Thoracic aorta (tissue), 2 donors: ENCODE measurements at regions not wholly inside any gene's neighbourhood (a gene's known extent, or its start where the extent isn't known, plus 50 kb on each side); places are given as distances from the start of the nearest gene placed in this dataset.

Experiments
- ATAC-seq: fragments of 150-250 bp; one replicate; pipeline ENCODE4 v1.8.0; 2017; ENCODE audit warnings: low read depth; ENCODE audit not compliant: insufficient number of reproducible peaks, low FRiP score
- DNase-seq: peaks from one replicate; pipeline ENCODE4 v3.0.0-alpha.2; 2020; ENCODE audit warnings: low spot score
- H3K27ac ChIP-seq, 2 donors: fragments of 200-600 bp; sonication (generic); 1 replicate in 1 of 2; 2 replicates in 1 of 2; pipeline ENCODE4 v1.5.1; 2016; ENCODE audit warnings: mild to moderate bottlenecking in 2 of 2, moderate library complexity in 2 of 2
- H3K27me3 ChIP-seq: fragments of 200-600 bp; sonication (generic); replicated peaks from 2 replicates; pipeline ENCODE4 v1.6.0; 2016; ENCODE audit warnings: mild to moderate bottlenecking; ENCODE audit not compliant: insufficient read depth
- H3K36me3 ChIP-seq: fragments of 200-600 bp; sonication (generic); one replicate; pipeline ENCODE4 v1.5.1; 2016
- H3K4me1 ChIP-seq, 2 donors: fragments of 200-600 bp; sonication (generic); 1 replicate in 1 of 2; 2 replicates in 1 of 2; pipeline versions ENCODE4 v1.5.1 to v1.6.0; 2016; ENCODE audit warnings: low read depth in 2 of 2, mild to moderate bottlenecking in 1 of 2; ENCODE audit not compliant: control insufficient read depth in 1 of 2
- H3K4me3 ChIP-seq: fragments of 200-600 bp; sonication (generic); 2 replicates; pipeline ENCODE4 v1.5.1; 2016; ENCODE audit warnings: mild to moderate bottlenecking
- H3K9me3 ChIP-seq: fragments of 200-600 bp; sonication (generic); 2 replicates; pipeline ENCODE4 v1.5.1; 2016
- TF ChIP-seq, protein P1 (sequence below): fragments of 200-600 bp; sonication (generic); IDR thresholded peaks from one replicate; pipeline ENCODE4 v1.5.1; 2019; ENCODE audit warnings: antibody characterized with exemption

DNA sequence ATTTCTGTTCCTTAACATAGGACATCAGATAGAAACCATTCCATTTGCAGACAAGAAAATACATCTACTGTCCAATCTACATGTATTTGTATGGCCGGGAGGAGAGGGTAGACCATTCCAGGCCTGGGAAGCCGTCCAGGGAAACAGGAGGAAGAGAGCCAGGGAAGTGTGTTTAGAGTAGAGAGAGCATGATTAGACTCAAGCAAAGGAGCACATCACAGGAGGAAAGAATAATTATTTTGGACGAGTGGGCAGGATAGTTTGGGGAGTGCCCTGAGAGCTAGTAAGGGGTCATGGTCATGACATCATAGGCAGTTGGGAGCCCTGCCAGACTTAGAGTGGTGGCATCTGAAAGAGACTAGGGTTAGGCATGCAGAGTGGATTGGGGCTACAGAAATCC is 250.0 kb downstream of the HIVEP2 start:
- TF ChIP-seq, protein P1, sequence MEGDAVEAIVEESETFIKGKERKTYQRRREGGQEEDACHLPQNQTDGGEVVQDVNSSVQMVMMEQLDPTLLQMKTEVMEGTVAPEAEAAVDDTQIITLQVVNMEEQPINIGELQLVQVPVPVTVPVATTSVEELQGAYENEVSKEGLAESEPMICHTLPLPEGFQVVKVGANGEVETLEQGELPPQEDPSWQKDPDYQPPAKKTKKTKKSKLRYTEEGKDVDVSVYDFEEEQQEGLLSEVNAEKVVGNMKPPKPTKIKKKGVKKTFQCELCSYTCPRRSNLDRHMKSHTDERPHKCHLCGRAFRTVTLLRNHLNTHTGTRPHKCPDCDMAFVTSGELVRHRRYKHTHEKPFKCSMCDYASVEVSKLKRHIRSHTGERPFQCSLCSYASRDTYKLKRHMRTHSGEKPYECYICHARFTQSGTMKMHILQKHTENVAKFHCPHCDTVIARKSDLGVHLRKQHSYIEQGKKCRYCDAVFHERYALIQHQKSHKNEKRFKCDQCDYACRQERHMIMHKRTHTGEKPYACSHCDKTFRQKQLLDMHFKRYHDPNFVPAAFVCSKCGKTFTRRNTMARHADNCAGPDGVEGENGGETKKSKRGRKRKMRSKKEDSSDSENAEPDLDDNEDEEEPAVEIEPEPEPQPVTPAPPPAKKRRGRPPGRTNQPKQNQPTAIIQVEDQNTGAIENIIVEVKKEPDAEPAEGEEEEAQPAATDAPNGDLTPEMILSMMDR = no peak
- H3K4me3 ChIP-seq = no peak overlapping the region
- peak overlapping the region in 1 of 2 donors; percentile 83 for H3K27ac ChIP-seq
- no peaks in the 10 kb centered on the region for H3K36me3 ChIP-seq
- no peak for DNase-seq
- no peaks in the 10 kb centered on the region for H3K9me3 ChIP-seq
- no peak for ATAC-seq
- peaks cover 30 to 61% of the 10 kb centered on the region in 2 donors for H3K4me1 ChIP-seq
- H3K27me3 ChIP-seq = no peaks in the 10 kb centered on the region

DNA sequence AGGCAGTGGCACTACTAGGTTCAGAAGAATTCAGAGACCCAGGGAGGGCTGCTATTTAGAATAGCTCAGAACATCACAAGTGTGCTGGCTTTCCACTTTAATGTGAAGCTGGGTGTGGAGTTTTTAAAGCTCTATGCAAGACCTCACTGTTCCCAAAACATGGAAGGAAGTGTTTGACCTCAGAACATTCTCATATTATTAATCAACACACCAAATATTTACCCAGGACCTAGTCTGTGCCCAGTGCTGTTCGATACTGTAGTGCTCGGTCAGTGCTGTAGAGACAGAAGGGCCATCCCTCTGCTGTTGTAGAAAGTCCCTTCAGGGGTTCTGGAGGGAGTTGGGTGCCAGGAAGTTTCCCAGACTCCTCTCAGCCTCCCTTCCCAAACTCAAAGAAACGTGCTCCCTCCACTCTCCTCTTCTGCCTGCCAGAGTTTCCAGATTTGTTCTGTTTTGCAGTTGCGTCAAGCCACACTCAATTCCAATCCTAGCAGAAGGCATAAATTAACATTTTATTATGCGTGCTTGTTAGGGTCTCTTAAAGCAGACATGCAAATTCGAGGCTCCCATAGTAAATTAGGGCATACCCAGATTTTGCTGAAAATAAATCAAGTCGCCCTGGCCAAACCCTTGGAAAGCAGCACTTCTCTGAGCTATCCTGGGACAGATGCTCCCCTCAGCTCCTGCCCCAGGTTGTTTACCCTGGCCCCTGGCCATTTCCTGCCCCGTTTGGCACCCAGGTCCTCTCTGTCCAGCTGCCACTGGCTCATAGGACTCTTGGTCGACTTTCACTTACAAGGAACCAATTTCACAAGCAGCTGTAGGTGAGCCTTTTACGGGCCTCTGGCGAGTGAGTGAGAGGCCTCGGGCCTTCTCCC is 248.6 kb downstream of the HIVEP2 start:
- H3K27me3 ChIP-seq = no peaks in the 10 kb centered on the region
- DNase-seq (no peak), ATAC-seq (no peak)
- no peaks in the 10 kb centered on the region for H3K36me3 ChIP-seq
- TF ChIP-seq, protein P1 = no peak
- H3K4me1 ChIP-seq = peaks cover 30 to 61% of the 10 kb centered on the region in 2 donors
- H3K9me3 ChIP-seq = no peaks in the 10 kb centered on the region
- peak overlapping the region; percentile 1 for H3K4me3 ChIP-seq
- peak overlapping the region; percentile 79 to 83 for H3K27ac ChIP-seq

DNA sequence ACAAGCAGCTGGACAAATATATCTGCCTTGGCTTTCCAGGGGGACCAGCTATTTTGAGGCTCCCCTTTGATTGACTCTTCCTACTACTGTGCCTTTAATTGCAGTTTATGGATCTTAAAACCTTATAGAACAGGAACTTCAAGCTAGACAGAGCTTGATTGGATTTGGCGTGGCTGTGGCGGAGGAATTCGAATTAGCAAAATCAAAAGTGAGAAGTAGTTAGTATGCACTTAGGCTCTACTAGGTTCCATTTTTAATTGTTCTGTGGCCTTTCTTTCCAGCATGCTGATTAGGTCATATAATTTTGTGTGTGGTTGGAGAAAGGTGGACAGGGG is 248.0 kb downstream of the HIVEP2 start:
- Histone ChIP-seq H3K27ac (peak overlapping the region; percentile 79 to 83), H3K4me3 (no peak overlapping the region), H3K4me1 (peaks cover 30 to 61% of the 10 kb centered on the region in 2 donors), H3K9me3 (no peaks in the 10 kb centered on the region), H3K36me3 (no peaks in the 10 kb centered on the region), H3K27me3 (no peaks in the 10 kb centered on the region)
- TF ChIP-seq, protein P1 = no peak
- DNase-seq (no peak), ATAC-seq (no peak)

DNA sequence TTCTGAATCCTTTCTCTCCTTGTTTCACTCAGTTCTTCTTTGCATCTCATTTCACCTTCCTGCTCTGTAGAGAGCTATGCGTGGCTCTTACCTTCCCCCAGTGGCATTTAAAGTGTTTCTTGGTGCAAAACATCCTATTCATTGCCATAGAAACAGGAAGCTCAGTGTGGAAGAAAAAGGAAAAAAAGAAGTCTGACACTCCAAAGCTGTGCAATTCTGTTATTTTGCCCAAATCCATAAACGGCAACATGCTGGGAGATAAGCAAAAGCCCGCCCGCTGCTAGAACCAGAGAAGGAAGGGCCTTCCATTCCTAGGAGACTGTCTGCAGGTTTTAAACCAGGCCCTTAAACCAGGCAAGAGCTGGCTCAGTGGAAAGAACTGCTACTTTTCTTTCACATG is 247.1 kb downstream of the HIVEP2 start:
- Histone ChIP-seq H3K9me3 (no peaks in the 10 kb centered on the region), H3K36me3 (no peaks in the 10 kb centered on the region), H3K4me3 (no peak overlapping the region), H3K27ac (peak overlapping the region; percentile 79 to 83), H3K27me3 (no peaks in the 10 kb centered on the region), H3K4me1 (peaks cover 30 to 57% of the 10 kb centered on the region in 2 donors)
- no peak for ATAC-seq
- DNase-seq = no peak
- TF ChIP-seq, protein P1 = no peak

DNA sequence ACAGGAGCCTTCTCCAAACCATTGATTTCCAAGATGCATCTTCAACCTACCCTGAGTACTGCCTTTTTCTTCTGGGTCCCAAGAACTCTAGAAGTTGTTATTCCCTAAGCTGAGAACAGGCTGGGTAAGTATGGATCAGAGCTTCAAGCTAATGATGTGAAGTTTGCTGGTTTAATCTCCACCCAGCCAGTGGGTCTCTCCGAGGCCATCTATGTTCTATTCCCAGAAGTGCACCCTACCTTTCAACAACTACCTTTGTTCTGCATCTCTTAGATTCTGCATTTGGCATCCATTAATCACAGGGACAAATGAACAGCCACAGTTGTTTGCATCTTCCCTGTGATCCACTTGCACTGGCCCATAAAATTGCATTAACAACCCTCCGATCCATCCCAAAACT is 246.2 kb downstream of the HIVEP2 start:
- Histone ChIP-seq H3K4me1 (peaks cover 26 to 48% of the 10 kb centered on the region in 2 donors), H3K4me3 (no peak overlapping the region), H3K27me3 (no peaks in the 10 kb centered on the region), H3K27ac (peak overlapping the region in 1 of 2 donors; percentile 79), H3K36me3 (no peaks in the 10 kb centered on the region), H3K9me3 (no peaks in the 10 kb centered on the region)
- DNase-seq (no peak), ATAC-seq (no peak)
- TF ChIP-seq, protein P1 = no peak
